OCI-LY3 (cell line): ENCODE measurements at regions not wholly inside any gene's neighbourhood (a gene's known extent, or its start where the extent isn't known, plus 50 kb on each side); places are given as distances from the start of the nearest gene placed in this dataset.

Source experiments
- H2AFZ ChIP-seq: fragments of 200-600, 300-600 bp; shearing (Covaris generic); 2 replicates; pipeline ENCODE4 v1.6.0; 2014; ENCODE audit warnings: antibody characterized with exemption, low read depth, low read length
- H3K27ac ChIP-seq: fragments of 200-600, 300-600 bp; sonication (generic); 2 replicates; pipeline ENCODE4 v1.5.1; 2014; ENCODE audit warnings: mild to moderate bottlenecking, low read length, moderate library complexity, mixed read lengths
- H3K27me3 ChIP-seq: fragments of 200-600, 300-600 bp; sonication (generic); 2 replicates; pipeline ENCODE4 v1.6.1; 2014; ENCODE audit warnings: low read depth, low read length, mixed read lengths
- H3K36me3 ChIP-seq: fragments of 200-600, 300-600 bp; sonication (generic); replicated peaks from 2 replicates; pipeline ENCODE3; 2014; ENCODE audit warnings: low read depth, low read length, mixed read lengths
- H3K4me1 ChIP-seq: fragments of 300-600, 200-600 bp; sonication (generic); 2 replicates; pipeline ENCODE4 v1.6.1; 2014; ENCODE audit warnings: low read length, mixed read lengths
- H3K4me2 ChIP-seq: fragments of 200-600, 300-600 bp; sonication (generic); 2 replicates; pipeline ENCODE4 v1.6.1; 2014; ENCODE audit warnings: low read length, mixed read lengths
- H3K4me3 ChIP-seq: fragments of 300-600, 200-600 bp; sonication (generic); 2 replicates; pipeline ENCODE4 v1.5.1; 2014; ENCODE audit warnings: antibody characterized with exemption, mild to moderate bottlenecking, low read length, moderate library complexity
- H3K79me2 ChIP-seq: fragments of 300-600, 200-600 bp; shearing (Covaris generic); 2 replicates; pipeline ENCODE4 v1.6.1; 2014; ENCODE audit warnings: mild to moderate bottlenecking, low read length, mixed read lengths
- H3K9ac ChIP-seq: fragments of 300-600, 200-600 bp; shearing (Covaris generic); 2 replicates; pipeline ENCODE4 v1.6.0; 2014; ENCODE audit warnings: mild to moderate bottlenecking, low read length, moderate library complexity
- H3K9me3 ChIP-seq: fragments of 200-600, 300-600 bp; shearing (Covaris generic); 2 replicates; pipeline ENCODE4 v1.6.1; 2014; ENCODE audit warnings: low read length, mixed read lengths; ENCODE audit not compliant: insufficient read depth
- H4K20me1 ChIP-seq: fragments of 200-600, 300-600 bp; sonication (generic); 2 replicates; pipeline ENCODE4 v1.6.1; 2016; ENCODE audit warnings: low read length, mixed read lengths; ENCODE audit not compliant: insufficient read depth
- CTCF ChIP-seq: fragments of 200-600, 300-600 bp; sonication (generic); IDR thresholded peaks from 2 replicates; pipeline ENCODE4 v1.5.1; 2014; ENCODE audit warnings: antibody characterized with exemption, low read length, low read depth
- EZH2phosphoT487 ChIP-seq: fragments of 200-600 bp; shearing (Covaris generic); IDR thresholded peaks from 2 replicates; pipeline ENCODE4 v1.6.1; 2018; ENCODE audit warnings: antibody characterized with exemption, mixed run types, low read depth

DNA sequence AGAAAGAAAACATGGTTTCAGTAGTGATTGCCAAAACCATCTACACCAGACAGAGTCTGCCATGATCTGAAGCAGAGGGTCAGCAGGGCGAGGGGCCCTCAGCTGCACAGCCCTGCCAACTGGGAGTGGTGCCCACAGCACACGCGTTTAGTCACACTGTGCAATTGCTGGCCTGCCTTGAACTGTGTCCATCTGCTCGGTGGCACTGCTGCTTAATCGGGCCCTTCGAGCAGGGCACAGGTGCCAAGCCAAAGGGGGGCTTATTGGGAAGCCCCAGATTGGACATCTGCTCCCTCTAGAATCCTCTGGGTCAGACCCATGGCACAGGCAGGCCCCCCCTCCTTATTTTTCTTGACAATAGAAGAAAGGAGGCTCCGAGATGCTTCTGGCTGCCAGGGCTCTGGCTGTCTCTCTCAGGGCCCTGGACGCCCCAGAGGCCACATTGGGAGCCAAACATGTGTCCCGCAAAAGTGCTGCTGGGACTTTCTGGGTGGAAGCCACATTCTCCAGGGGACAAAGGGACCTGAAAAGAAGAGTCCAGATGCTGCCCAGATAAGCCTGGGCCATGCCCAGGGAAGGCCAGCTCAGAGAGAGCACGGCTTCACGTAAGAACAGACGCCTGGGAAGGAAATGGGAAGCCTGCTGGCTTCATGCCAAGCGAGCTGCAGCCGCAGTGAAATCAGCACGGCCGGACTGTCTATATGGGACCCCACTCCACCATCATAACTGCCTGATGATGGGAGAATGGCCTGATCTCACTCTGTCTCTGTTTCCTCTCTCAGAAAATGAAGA lies 349.2 kb downstream of the GADD45G start:
- Histone ChIP-seq H3K9ac (no peak overlapping the region), H3K4me2 (no peak overlapping the region), H3K36me3 (no peaks in the 10 kb centered on the region), H2AFZ (no peak overlapping the region), H3K4me3 (no peak overlapping the region), H3K9me3 (no peaks in the 10 kb centered on the region), H3K4me1 (peaks cover 13% of the 10 kb centered on the region), H3K27me3 (peaks cover 30% of the 10 kb centered on the region), H3K27ac (no peak overlapping the region), H3K79me2 (no peaks in the 10 kb centered on the region), H4K20me1 (no peaks in the 10 kb centered on the region)
- TF ChIP-seq EZH2phosphoT487 (no peak), CTCF (no peak)

GRCh38 chr9:89955144-89955543 lies 350.3 kb downstream of the GADD45G start:
- peaks cover 28% of the 10 kb centered on the region for H3K27me3 ChIP-seq
- TF ChIP-seq EZH2phosphoT487 (no peak), CTCF (no peak)
- no peaks in the 10 kb centered on the region for H3K36me3 ChIP-seq
- no peak overlapping the region for H3K4me3 ChIP-seq
- H3K27ac ChIP-seq = no peak overlapping the region
- H3K79me2 ChIP-seq = no peaks in the 10 kb centered on the region
- no peak overlapping the region for H3K4me2 ChIP-seq
- H3K4me1 ChIP-seq = peaks cover 13% of the 10 kb centered on the region
- H3K9ac ChIP-seq = no peak overlapping the region
- H2AFZ ChIP-seq = no peak overlapping the region
- no peaks in the 10 kb centered on the region for H3K9me3 ChIP-seq
- no peaks in the 10 kb centered on the region for H4K20me1 ChIP-seq

GRCh38 chr9:89955626-89956025 lies 350.8 kb downstream of the GADD45G start:
- Histone ChIP-seq H3K4me3 (no peak overlapping the region), H3K9ac (no peak overlapping the region), H3K4me1 (peaks cover 13% of the 10 kb centered on the region), H3K79me2 (no peaks in the 10 kb centered on the region), H3K4me2 (no peak overlapping the region), H3K27me3 (peaks cover 23% of the 10 kb centered on the region), H3K36me3 (no peaks in the 10 kb centered on the region), H2AFZ (no peak overlapping the region), H3K27ac (no peak overlapping the region), H3K9me3 (no peaks in the 10 kb centered on the region), H4K20me1 (no peaks in the 10 kb centered on the region)
- no peak for TF ChIP-seq EZH2phosphoT487
- no peak for TF ChIP-seq CTCF

DNA sequence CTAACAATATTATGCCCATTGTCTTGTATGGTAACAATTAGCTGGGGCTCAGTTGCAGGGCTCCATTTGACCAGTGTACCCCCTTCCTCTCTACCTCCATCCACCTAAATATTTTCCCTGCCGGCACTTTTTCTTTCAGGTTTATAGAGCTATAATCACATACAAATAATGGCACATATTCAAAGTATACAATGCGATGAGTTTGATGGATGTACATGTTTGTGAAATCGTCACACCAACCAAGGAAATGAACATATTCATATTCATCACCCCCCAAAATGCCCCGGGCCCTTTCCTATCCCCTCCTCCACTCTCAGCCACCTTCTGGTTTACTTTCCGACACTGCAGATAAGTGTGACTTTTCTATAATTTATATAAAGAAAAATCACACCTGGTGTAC lies 351.5 kb downstream of the GADD45G start:
- no peak overlapping the region for H3K4me3 ChIP-seq
- H3K9ac ChIP-seq = no peak overlapping the region
- H3K9me3 ChIP-seq = no peaks in the 10 kb centered on the region
- H3K4me2 ChIP-seq = no peak overlapping the region
- no peaks in the 10 kb centered on the region for H4K20me1 ChIP-seq
- TF ChIP-seq CTCF (no peak), EZH2phosphoT487 (no peak)
- H3K79me2 ChIP-seq = no peaks in the 10 kb centered on the region
- peaks cover 17% of the 10 kb centered on the region for H3K27me3 ChIP-seq
- no peak overlapping the region for H3K27ac ChIP-seq
- H2AFZ ChIP-seq = no peak overlapping the region
- H3K36me3 ChIP-seq = no peaks in the 10 kb centered on the region
- peaks cover 13% of the 10 kb centered on the region for H3K4me1 ChIP-seq
